ENCODE measurements at regions not wholly inside any gene's neighbourhood (a gene's known extent, or its start where the extent isn't known, plus 50 kb on each side); places are given as distances from the start of the nearest gene placed in this dataset.

DNA sequence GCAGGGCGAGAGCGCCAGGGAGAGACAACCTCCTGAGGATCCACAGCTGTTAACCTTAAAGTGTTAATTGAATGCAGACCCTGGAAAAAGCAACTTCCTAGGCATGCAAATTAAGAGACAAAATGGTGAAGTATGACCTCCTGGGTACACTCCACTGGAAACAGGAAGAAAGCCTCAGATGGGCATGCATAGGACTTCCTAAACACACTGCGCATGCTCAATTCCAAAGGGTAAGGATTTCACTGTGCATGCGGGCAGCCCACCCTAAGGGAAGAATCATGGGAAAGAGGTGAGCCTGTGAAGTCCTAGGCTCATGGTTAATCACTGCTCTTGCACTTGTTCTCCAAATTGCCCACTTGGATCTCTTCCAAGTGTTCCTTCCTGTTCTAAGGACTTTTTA is 80.5 kb upstream of the CAPRIN2 start:
- H3K27me3 ChIP-seq (ENCODE audit: control insufficient read depth in 2 of 2, insufficient read depth in 1 of 2, low read length in 1 of 2): peaks cover 2 to 4% of the 10 kb centered on the region in 2 donors
- no peak overlapping the region for H3K27ac ChIP-seq (ENCODE audit: low read depth in 1 of 2, low read length in 1 of 2)
- no peaks in the 10 kb centered on the region for H3K9me3 ChIP-seq (ENCODE audit: control insufficient read depth in 2 of 2, insufficient read depth in 1 of 2, low read length in 1 of 2)
- no peak for DNase-seq (ENCODE audit: low read depth in 6 of 9, low spot score in 9 of 9)
- H3K36me3 ChIP-seq (ENCODE audit: control insufficient read depth in 2 of 2, insufficient read depth in 2 of 2, low read length in 1 of 2): no peaks in the 10 kb centered on the region
- WGBS: 97% methylated on average over 4 of the region's 4 CpGs
- no peak overlapping the region for H3K4me3 ChIP-seq (ENCODE audit: low read length in 2 of 2)
- H3K4me1 ChIP-seq (ENCODE audit: control insufficient read depth in 2 of 2, insufficient read depth in 2 of 2, low read length in 2 of 2): no peaks in the 10 kb centered on the region

DNA sequence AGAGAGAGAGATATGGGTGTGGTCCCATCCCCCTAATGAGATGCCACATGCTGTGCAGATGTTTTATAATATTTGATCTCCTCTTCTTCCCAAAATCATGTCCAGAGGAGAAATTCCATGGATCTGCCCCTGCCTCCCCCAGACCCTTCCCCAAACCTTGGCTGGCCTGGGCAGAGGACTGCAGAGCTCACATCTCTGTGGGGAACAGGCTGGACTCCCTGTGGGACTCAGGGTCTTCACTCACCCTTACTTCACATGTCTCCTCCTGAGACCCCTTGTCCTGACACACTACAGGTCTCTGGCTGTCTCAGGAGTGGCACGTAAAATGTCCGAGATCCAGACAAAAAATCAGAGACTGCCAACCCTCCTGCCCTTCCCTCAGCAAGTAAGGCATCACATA is 76.0 kb upstream of the CAPRIN2 start:
- no peak for DNase-seq (ENCODE audit: low read depth in 6 of 9, low spot score in 9 of 9)
- H3K4me3 ChIP-seq (ENCODE audit: low read length in 2 of 2): no peak overlapping the region
- no peaks in the 10 kb centered on the region for H3K4me1 ChIP-seq (ENCODE audit: control insufficient read depth in 2 of 2, insufficient read depth in 2 of 2, low read length in 2 of 2)
- 92% methylated on average over 2 of the region's 2 CpGs for WGBS
- no peaks in the 10 kb centered on the region for H3K36me3 ChIP-seq (ENCODE audit: control insufficient read depth in 2 of 2, insufficient read depth in 2 of 2, low read length in 1 of 2)
- H3K9me3 ChIP-seq (ENCODE audit: control insufficient read depth in 2 of 2, insufficient read depth in 1 of 2, low read length in 1 of 2): no peaks in the 10 kb centered on the region
- H3K27ac ChIP-seq (ENCODE audit: low read depth in 1 of 2, low read length in 1 of 2): no peak overlapping the region
- peaks cover 2 to 6% of the 10 kb centered on the region in 2 donors for H3K27me3 ChIP-seq (ENCODE audit: control insufficient read depth in 2 of 2, insufficient read depth in 1 of 2, low read length in 1 of 2)

GRCh38 chr12:30829876-30830275 is 75.1 kb upstream of the CAPRIN2 start:
- no peak overlapping the region for H3K27ac ChIP-seq (ENCODE audit: low read depth in 1 of 2, low read length in 1 of 2)
- H3K4me1 ChIP-seq (ENCODE audit: control insufficient read depth in 2 of 2, insufficient read depth in 2 of 2, low read length in 2 of 2): no peaks in the 10 kb centered on the region
- DNase-seq (ENCODE audit: low read depth in 6 of 9, low spot score in 9 of 9): no peak
- WGBS: 73% methylated on average over 1 of the region's 1 CpG
- H3K9me3 ChIP-seq (ENCODE audit: control insufficient read depth in 2 of 2, insufficient read depth in 1 of 2, low read length in 1 of 2): no peaks in the 10 kb centered on the region
- H3K36me3 ChIP-seq (ENCODE audit: control insufficient read depth in 2 of 2, insufficient read depth in 2 of 2, low read length in 1 of 2): no peaks in the 10 kb centered on the region
- peaks cover 2 to 12% of the 10 kb centered on the region in 2 donors for H3K27me3 ChIP-seq (ENCODE audit: control insufficient read depth in 2 of 2, insufficient read depth in 1 of 2, low read length in 1 of 2)
- no peak overlapping the region for H3K4me3 ChIP-seq (ENCODE audit: low read length in 2 of 2)

GRCh38 chr12:30828686-30829085 is 73.9 kb upstream of the CAPRIN2 start:
- H3K36me3 ChIP-seq (ENCODE audit: control insufficient read depth in 2 of 2, insufficient read depth in 2 of 2, low read length in 1 of 2): no peaks in the 10 kb centered on the region
- DNase-seq (ENCODE audit: low read depth in 6 of 9, low spot score in 9 of 9): no peak
- peaks cover 0 to 24% of the 10 kb centered on the region in 2 donors for H3K27me3 ChIP-seq (ENCODE audit: control insufficient read depth in 2 of 2, insufficient read depth in 1 of 2, low read length in 1 of 2)
- no peaks in the 10 kb centered on the region for H3K4me1 ChIP-seq (ENCODE audit: control insufficient read depth in 2 of 2, insufficient read depth in 2 of 2, low read length in 2 of 2)
- no peaks in the 10 kb centered on the region for H3K9me3 ChIP-seq (ENCODE audit: control insufficient read depth in 2 of 2, insufficient read depth in 1 of 2, low read length in 1 of 2)
- H3K4me3 ChIP-seq (ENCODE audit: low read length in 2 of 2): no peak overlapping the region
- WGBS: 92% methylated on average over 4 of the region's 4 CpGs
- no peak overlapping the region for H3K27ac ChIP-seq (ENCODE audit: low read depth in 1 of 2, low read length in 1 of 2)

GRCh38 chr12:30827101-30828066 is 72.6 kb upstream of the CAPRIN2 start:
- no peak overlapping the region for H3K27ac ChIP-seq (ENCODE audit: low read depth in 1 of 2, low read length in 1 of 2)
- WGBS: 93% methylated on average over 15 of the region's 15 CpGs

DNA sequence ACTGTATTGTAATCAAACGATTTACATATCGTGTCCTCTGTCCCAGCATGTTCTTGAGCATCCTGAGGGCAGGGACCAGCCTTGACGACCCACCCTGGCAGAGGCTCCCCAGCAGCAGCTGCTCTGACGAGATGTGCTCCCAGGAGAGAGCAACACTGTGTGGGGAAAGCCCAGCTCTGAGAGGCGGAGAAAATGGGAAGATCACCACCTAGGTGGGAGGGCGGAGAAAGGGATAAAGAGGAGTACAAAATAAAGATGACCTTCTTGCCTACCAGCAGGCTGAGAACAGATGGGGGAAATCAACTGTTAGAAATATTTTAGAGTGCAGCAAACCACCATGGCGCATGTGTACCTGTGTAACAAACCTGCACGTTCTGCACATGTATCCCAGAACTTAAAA is 71.5 kb upstream of the CAPRIN2 start:
- Histone ChIP-seq H3K27me3 (ENCODE audit: control insufficient read depth in 2 of 2, insufficient read depth in 1 of 2, low read length in 1 of 2) (peaks cover 13 to 46% of the 10 kb centered on the region in 2 donors), H3K4me3 (ENCODE audit: low read length in 2 of 2) (no peak overlapping the region), H3K4me1 (ENCODE audit: control insufficient read depth in 2 of 2, insufficient read depth in 2 of 2, low read length in 2 of 2) (peaks cover 0 to 6% of the 10 kb centered on the region in 2 donors), H3K36me3 (ENCODE audit: control insufficient read depth in 2 of 2, insufficient read depth in 2 of 2, low read length in 1 of 2) (peaks cover 0 to 4% of the 10 kb centered on the region in 2 donors), H3K27ac (ENCODE audit: low read depth in 1 of 2, low read length in 1 of 2) (no peak overlapping the region), H3K9me3 (ENCODE audit: control insufficient read depth in 2 of 2, insufficient read depth in 1 of 2, low read length in 1 of 2) (peaks cover 0 to 1% of the 10 kb centered on the region in 2 donors)
- DNase-seq (ENCODE audit: low read depth in 6 of 9, low spot score in 9 of 9): no peak
- WGBS: 95% methylated on average over 8 of the region's 8 CpGs

More at GRCh38 chr12:30827101-30828066, 72.6 kb upstream of the CAPRIN2 start:
- no peak for DNase-seq (ENCODE audit: low read depth in 6 of 9, low spot score in 9 of 9)
- Histone ChIP-seq H3K27me3 (ENCODE audit: control insufficient read depth in 2 of 2, insufficient read depth in 1 of 2, low read length in 1 of 2) (peaks cover 12 to 35% of the 10 kb centered on the region in 2 donors), H3K36me3 (ENCODE audit: control insufficient read depth in 2 of 2, insufficient read depth in 2 of 2, low read length in 1 of 2) (peaks cover 0 to 4% of the 10 kb centered on the region in 2 donors), H3K4me1 (ENCODE audit: control insufficient read depth in 2 of 2, insufficient read depth in 2 of 2, low read length in 2 of 2) (peaks cover 0 to 6% of the 10 kb centered on the region in 2 donors), H3K4me3 (ENCODE audit: low read length in 2 of 2) (no peak overlapping the region), H3K9me3 (ENCODE audit: control insufficient read depth in 2 of 2, insufficient read depth in 1 of 2, low read length in 1 of 2) (peaks cover 0 to 1% of the 10 kb centered on the region in 2 donors)

DNA sequence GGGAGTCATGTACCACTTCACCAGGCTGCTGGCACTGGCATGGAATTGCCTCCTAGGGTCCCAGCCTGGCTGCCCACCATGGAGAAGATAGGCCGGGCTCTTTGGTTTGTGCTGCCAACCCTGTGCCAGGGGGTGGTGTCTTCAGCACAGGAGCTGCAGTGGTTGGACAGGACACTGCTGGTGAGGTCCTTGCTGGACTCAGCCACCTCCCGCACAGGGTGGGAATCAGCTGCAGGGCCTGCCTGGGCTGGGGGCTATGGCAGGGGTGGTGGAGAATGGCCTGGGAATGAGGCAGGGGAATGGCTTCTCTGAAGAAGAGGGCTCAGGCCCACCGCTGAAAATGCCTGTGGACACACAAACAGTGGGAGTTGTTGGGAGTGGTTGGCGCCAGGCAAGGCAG is 70.6 kb upstream of the CAPRIN2 start:
- 72% methylated on average over 4 of the region's 4 CpGs for WGBS
- no peak for DNase-seq (ENCODE audit: low read depth in 6 of 9, low spot score in 9 of 9)
- Histone ChIP-seq H3K27ac (ENCODE audit: low read depth in 1 of 2, low read length in 1 of 2) (no peak overlapping the region), H3K4me3 (ENCODE audit: low read length in 2 of 2) (no peak overlapping the region), H3K36me3 (ENCODE audit: control insufficient read depth in 2 of 2, insufficient read depth in 2 of 2, low read length in 1 of 2) (peaks cover 0 to 4% of the 10 kb centered on the region in 2 donors), H3K27me3 (ENCODE audit: control insufficient read depth in 2 of 2, insufficient read depth in 1 of 2, low read length in 1 of 2) (peaks cover 15 to 52% of the 10 kb centered on the region in 2 donors), H3K4me1 (ENCODE audit: control insufficient read depth in 2 of 2, insufficient read depth in 2 of 2, low read length in 2 of 2) (peaks cover 0 to 6% of the 10 kb centered on the region in 2 donors), H3K9me3 (ENCODE audit: control insufficient read depth in 2 of 2, insufficient read depth in 1 of 2, low read length in 1 of 2) (peaks cover 0 to 1% of the 10 kb centered on the region in 2 donors)

GRCh38 chr12:30824311-30824710 is 69.6 kb upstream of the CAPRIN2 start:
- no peak for DNase-seq (ENCODE audit: low read depth in 6 of 9, low spot score in 9 of 9)
- H3K36me3 ChIP-seq (ENCODE audit: control insufficient read depth in 2 of 2, insufficient read depth in 2 of 2, low read length in 1 of 2): peaks cover 0 to 4% of the 10 kb centered on the region in 2 donors
- H3K4me1 ChIP-seq (ENCODE audit: control insufficient read depth in 2 of 2, insufficient read depth in 2 of 2, low read length in 2 of 2): peaks cover 0 to 6% of the 10 kb centered on the region in 2 donors
- no peak overlapping the region for H3K27ac ChIP-seq (ENCODE audit: low read depth in 1 of 2, low read length in 1 of 2)
- H3K4me3 ChIP-seq (ENCODE audit: low read length in 2 of 2): no peak overlapping the region
- peaks cover 0 to 1% of the 10 kb centered on the region in 2 donors for H3K9me3 ChIP-seq (ENCODE audit: control insufficient read depth in 2 of 2, insufficient read depth in 1 of 2, low read length in 1 of 2)
- WGBS: over 99% methylated on average over 5 of the region's 5 CpGs
- H3K27me3 ChIP-seq (ENCODE audit: control insufficient read depth in 2 of 2, insufficient read depth in 1 of 2, low read length in 1 of 2): peaks cover 15 to 56% of the 10 kb centered on the region in 2 donors

DNA sequence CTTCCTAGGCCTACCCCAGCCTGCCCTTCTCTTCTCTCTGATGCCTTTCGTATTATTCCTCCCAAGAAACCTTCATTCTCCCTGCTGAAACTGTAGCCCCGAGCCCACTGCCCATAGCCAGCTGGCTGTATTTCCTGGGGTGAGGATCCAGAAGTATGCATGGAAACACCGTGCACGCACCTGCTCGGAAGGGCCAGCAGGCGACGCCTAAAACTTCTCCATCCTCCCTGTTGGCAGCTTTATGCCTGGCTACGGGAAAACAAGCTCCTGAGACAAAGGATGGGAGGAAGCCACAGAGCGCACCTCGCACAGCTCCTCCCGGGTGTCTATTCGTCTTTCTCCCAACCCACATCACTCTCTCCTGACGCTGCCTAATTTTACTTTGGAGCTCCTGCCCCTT is 69.0 kb upstream of the CAPRIN2 start:
- H3K27me3 ChIP-seq (ENCODE audit: control insufficient read depth in 2 of 2, insufficient read depth in 1 of 2, low read length in 1 of 2): peaks cover 15 to 58% of the 10 kb centered on the region in 2 donors
- peaks cover 0 to 1% of the 10 kb centered on the region in 2 donors for H3K9me3 ChIP-seq (ENCODE audit: control insufficient read depth in 2 of 2, insufficient read depth in 1 of 2, low read length in 1 of 2)
- no peak overlapping the region for H3K4me3 ChIP-seq (ENCODE audit: low read length in 2 of 2)
- peaks cover 0 to 6% of the 10 kb centered on the region in 2 donors for H3K4me1 ChIP-seq (ENCODE audit: control insufficient read depth in 2 of 2, insufficient read depth in 2 of 2, low read length in 2 of 2)
- H3K27ac ChIP-seq (ENCODE audit: low read depth in 1 of 2, low read length in 1 of 2): no peak overlapping the region
- WGBS: 89% methylated on average over 13 of the region's 13 CpGs
- H3K36me3 ChIP-seq (ENCODE audit: control insufficient read depth in 2 of 2, insufficient read depth in 2 of 2, low read length in 1 of 2): peaks cover 0 to 4% of the 10 kb centered on the region in 2 donors
- no peak for DNase-seq (ENCODE audit: low read depth in 6 of 9, low spot score in 9 of 9)

Data from thymus (tissue), 11 donors.